WTC11 (cell line): ENCODE measurements at regions not wholly inside any gene's neighbourhood (a gene's known extent, or its start where the extent isn't known, plus 50 kb on each side); places are given as distances from the start of the nearest gene placed in this dataset.

Source experiments
- ATAC-seq: fragments of 200-7000 bp; cut with Tn5 transposase; 2 replicates; pipeline ENCODE4 v1.10.0; 2021; ENCODE audit warnings: mild to moderate bottlenecking, moderate library complexity
- CTCF ChIA-PET: fragments of 300-600 bp; sonication (Branson Sonifier 250); formaldehyde crosslinking; loops from one replicate; lab custom pipeline; 2021; ENCODE audit warnings: antibody characterized with exemption; lab: Charles Lee
- POLR2A ChIA-PET: fragments of 350-600 bp; sonication (Branson Sonifier 250); formaldehyde crosslinking; loops from one replicate; lab custom pipeline; 2021; ENCODE audit warnings: antibody characterized with exemption; lab: Charles Lee
- DNase-seq: peaks from one replicate; pipeline ENCODE4 v3.0.0; 2021; ENCODE audit warnings: low spot score
- H3K27ac Mint-ChIP-seq: 2 replicates; pipeline ENCODE4 v1.8.0; 2021; ENCODE audit warnings: mixed read lengths
- H3K27me3 Mint-ChIP-seq: 2 replicates; pipeline ENCODE4 v1.8.0; 2021; ENCODE audit warnings: low read depth, mild to moderate bottlenecking, moderate library complexity, mixed read lengths
- H3K36me3 Mint-ChIP-seq: 2 replicates; pipeline ENCODE4 v1.8.0; 2021; ENCODE audit warnings: mixed read lengths
- H3K4me1 Mint-ChIP-seq: 2 replicates; pipeline ENCODE4 v1.8.0; 2022; ENCODE audit warnings: mixed read lengths
- H3K4me3 Mint-ChIP-seq: 2 replicates; pipeline ENCODE4 v1.8.0; 2021; ENCODE audit warnings: mild to moderate bottlenecking, moderate library complexity, mixed read lengths
- H3K9me3 Mint-ChIP-seq: 2 replicates; pipeline ENCODE4 v1.8.0; 2021; ENCODE audit warnings: mixed read lengths
- CREM ChIP-seq: sonication (generic); formaldehyde crosslinking; IDR thresholded peaks from 2 replicates; pipeline ENCODE4 v1.8.1; 2022; ENCODE audit warnings: mild to moderate bottlenecking, missing genetic modification reagents, moderate library complexity
- ETV6 ChIP-seq: sonication (generic); formaldehyde crosslinking; IDR thresholded peaks from 2 replicates; pipeline ENCODE4 v1.8.1; 2022; ENCODE audit warnings: mild to moderate bottlenecking, missing genetic modification reagents
- FOXP1 ChIP-seq: sonication (generic); formaldehyde crosslinking; IDR thresholded peaks from 2 replicates; pipeline ENCODE4 v1.8.0; 2022; ENCODE audit warnings: missing genetic modification reagents, mild to moderate bottlenecking, moderate library complexity, borderline replicate concordance
- HMGA2 ChIP-seq: fragments of 250-450 bp; sonication (Bioruptor Pico); IDR thresholded peaks from 2 replicates; pipeline ENCODE4 v1.4.0; 2021; ENCODE audit warnings: mild to moderate bottlenecking, moderate library complexity
- PRRX2 ChIP-seq: fragments of 250-450 bp; sonication (Bioruptor Pico); IDR thresholded peaks from 2 replicates; pipeline ENCODE4 v1.8.0; 2021; ENCODE audit warnings: mild to moderate bottlenecking
- RORB ChIP-seq: fragments of 250-450 bp; sonication (Bioruptor Pico); IDR thresholded peaks from 2 replicates; pipeline ENCODE4 v1.9.0; 2021; ENCODE audit warnings: mild to moderate bottlenecking
- SMAD4 ChIP-seq: sonication (generic); formaldehyde crosslinking; IDR thresholded peaks from 2 replicates; pipeline ENCODE4 v1.8.0; 2022; ENCODE audit warnings: mild to moderate bottlenecking, missing genetic modification reagents
- TEAD4 ChIP-seq: sonication (generic); formaldehyde crosslinking; IDR thresholded peaks from 2 replicates; pipeline ENCODE4 v1.8.0; 2022; ENCODE audit warnings: mild to moderate bottlenecking, missing genetic modification reagents
- ZBTB21 ChIP-seq: sonication (generic); formaldehyde crosslinking; IDR thresholded peaks from 2 replicates; pipeline ENCODE4 v1.8.1; 2023; ENCODE audit warnings: mild to moderate bottlenecking, missing genetic modification reagents, borderline replicate concordance
- ZNF121 ChIP-seq: sonication (generic); formaldehyde crosslinking; IDR thresholded peaks from 2 replicates; pipeline ENCODE4 v1.8.0; 2023; ENCODE audit warnings: missing genetic modification reagents
- ZNF263 ChIP-seq: sonication (generic); formaldehyde crosslinking; IDR thresholded peaks from 2 replicates; pipeline ENCODE4 v1.8.1; 2022; ENCODE audit warnings: low read depth, mild to moderate bottlenecking, moderate library complexity, missing genetic modification reagents
- ZNF396 ChIP-seq: fragments of 250-450 bp; sonication (Bioruptor Pico); IDR thresholded peaks from 2 replicates; pipeline ENCODE4 v1.8.0; 2021; ENCODE audit warnings: mild to moderate bottlenecking, moderate library complexity, borderline replicate concordance
- TF ChIP-seq, protein P1 (sequence below): sonication (generic); formaldehyde crosslinking; IDR thresholded peaks from 2 replicates; pipeline ENCODE4 v1.8.1; 2022; ENCODE audit warnings: low read depth, missing genetic modification reagents, borderline replicate concordance
- TF ChIP-seq, protein P2 (sequence below): fragments of 250-450 bp; sonication (Bioruptor Pico); conservative IDR thresholded peaks from 2 replicates; pipeline ENCODE4 v1.9.0; 2021; ENCODE audit warnings: mild to moderate bottlenecking
- TF ChIP-seq, protein P3 (sequence below): sonication (generic); formaldehyde crosslinking; IDR thresholded peaks from 2 replicates; pipeline ENCODE4 v1.8.1; 2023; ENCODE audit warnings: mild to moderate bottlenecking, missing genetic modification reagents, moderate library complexity
- TF ChIP-seq, protein P4 (sequence below): sonication (generic); formaldehyde crosslinking; IDR thresholded peaks from 2 replicates; pipeline ENCODE4 v1.8.0; 2022; ENCODE audit warnings: mild to moderate bottlenecking, missing genetic modification reagents
- TF ChIP-seq, protein P5 (sequence below): sonication (generic); formaldehyde crosslinking; IDR thresholded peaks from 2 replicates; pipeline ENCODE4 v1.8.0; 2023; ENCODE audit warnings: missing genetic modification reagents
- TF ChIP-seq, protein P6 (sequence below): sonication (generic); formaldehyde crosslinking; IDR thresholded peaks from 2 replicates; pipeline ENCODE4 v1.8.0; 2022; ENCODE audit warnings: missing genetic modification reagents
- TF ChIP-seq, protein P7 (sequence below): sonication (generic); formaldehyde crosslinking; IDR thresholded peaks from 2 replicates; pipeline ENCODE4 v1.8.1; 2023; ENCODE audit warnings: mild to moderate bottlenecking, moderate library complexity, missing genetic modification reagents
- TF ChIP-seq, protein P8 (sequence below): fragments of 250-450 bp; sonication (Bioruptor Pico); IDR thresholded peaks from 2 replicates; pipeline ENCODE4 v1.9.0; 2021; ENCODE audit warnings: mild to moderate bottlenecking, borderline replicate concordance

DNA sequence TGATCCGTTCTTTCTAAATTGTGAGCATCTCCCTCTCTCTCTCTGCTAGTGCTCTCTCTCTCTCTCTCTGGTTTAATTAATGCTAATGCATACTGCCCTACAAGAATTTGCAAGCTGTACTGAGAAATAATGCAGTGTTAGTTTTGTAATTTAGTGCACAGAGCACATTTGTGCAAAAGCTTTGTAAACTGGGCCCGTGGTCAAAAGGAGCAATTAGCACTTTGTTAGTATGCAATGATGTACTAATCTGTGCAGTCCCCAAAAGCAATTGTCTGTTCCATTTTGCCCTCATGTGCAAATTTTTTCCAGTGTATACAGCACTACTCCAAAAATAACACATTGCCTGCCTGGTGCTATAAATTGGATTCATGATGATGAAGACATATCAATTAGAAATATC is 184.6 kb upstream of the CMC1 start:
- H3K4me3 Mint-ChIP-seq, result peak overlapping the region; percentile 81; the same call in 1 of the 2 replicates
- peaks cover 9% of the 10 kb centered on the region; the same call in 1 of the 2 replicates for H3K36me3 Mint-ChIP-seq
- H3K27ac Mint-ChIP-seq, result no peak overlapping the region
- TF ChIP-seq RORB (CRISPR knock-in tag) (no peak), PRRX2 (CRISPR knock-in tag) (no peak), CREM (CRISPR knock-in tag) (no peak), SMAD4 (CRISPR knock-in tag) (no peak), FOXP1 (CRISPR knock-in tag) (no peak), ZNF121 (CRISPR knock-in tag) (no peak), HMGA2 (CRISPR knock-in tag) (no peak), ETV6 (CRISPR knock-in tag) (no peak), TEAD4 (CRISPR knock-in tag) (no peak), ZNF396 (no peak), ZBTB21 (no peak), ZNF263 (no peak)
- TF ChIP-seq, protein P1, sequence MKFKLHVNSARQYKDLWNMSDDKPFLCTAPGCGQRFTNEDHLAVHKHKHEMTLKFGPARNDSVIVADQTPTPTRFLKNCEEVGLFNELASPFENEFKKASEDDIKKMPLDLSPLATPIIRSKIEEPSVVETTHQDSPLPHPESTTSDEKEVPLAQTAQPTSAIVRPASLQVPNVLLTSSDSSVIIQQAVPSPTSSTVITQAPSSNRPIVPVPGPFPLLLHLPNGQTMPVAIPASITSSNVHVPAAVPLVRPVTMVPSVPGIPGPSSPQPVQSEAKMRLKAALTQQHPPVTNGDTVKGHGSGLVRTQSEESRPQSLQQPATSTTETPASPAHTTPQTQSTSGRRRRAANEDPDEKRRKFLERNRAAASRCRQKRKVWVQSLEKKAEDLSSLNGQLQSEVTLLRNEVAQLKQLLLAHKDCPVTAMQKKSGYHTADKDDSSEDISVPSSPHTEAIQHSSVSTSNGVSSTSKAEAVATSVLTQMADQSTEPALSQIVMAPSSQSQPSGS (CRISPR knock-in tag), result no peak
- TF ChIP-seq, protein P2, sequence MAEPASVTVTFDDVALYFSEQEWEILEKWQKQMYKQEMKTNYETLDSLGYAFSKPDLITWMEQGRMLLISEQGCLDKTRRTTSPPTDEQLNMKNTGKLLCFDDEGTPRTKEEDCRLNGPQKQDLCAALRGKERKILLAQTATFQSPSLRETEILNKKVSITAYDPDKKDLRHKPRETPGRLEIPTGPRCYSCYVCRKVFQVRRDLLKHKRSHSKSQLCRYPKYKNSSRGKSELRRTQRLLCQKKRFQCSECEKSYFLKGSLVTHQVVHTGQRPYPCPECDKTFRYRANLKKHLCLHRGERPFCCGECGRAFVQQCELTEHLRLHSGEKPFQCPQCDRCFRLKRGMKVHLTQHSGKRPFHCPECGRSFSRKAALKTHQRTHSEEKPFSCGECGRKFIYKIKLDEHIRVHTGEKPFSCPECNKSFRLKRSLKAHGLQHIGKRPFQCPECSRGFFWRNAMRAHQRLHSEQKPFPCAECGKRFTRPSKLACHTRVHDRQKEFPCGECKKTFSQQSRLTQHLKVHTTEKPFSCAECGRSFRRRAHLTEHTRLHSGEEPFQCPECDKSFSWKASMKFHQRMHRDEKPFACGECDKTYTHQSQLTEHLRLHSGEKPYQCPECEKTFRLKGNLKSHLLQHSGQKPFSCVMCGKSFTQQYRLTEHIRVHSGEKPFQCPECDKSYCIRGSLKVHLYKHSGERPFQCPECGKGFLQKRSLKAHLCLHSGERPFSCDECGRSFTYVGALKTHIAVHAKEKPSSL (CRISPR knock-in tag), result no peak
- TF ChIP-seq, protein P3, sequence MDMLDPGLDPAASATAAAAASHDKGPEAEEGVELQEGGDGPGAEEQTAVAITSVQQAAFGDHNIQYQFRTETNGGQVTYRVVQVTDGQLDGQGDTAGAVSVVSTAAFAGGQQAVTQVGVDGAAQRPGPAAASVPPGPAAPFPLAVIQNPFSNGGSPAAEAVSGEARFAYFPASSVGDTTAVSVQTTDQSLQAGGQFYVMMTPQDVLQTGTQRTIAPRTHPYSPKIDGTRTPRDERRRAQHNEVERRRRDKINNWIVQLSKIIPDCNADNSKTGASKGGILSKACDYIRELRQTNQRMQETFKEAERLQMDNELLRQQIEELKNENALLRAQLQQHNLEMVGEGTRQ (CRISPR knock-in tag), result no peak
- TF ChIP-seq, protein P4, sequence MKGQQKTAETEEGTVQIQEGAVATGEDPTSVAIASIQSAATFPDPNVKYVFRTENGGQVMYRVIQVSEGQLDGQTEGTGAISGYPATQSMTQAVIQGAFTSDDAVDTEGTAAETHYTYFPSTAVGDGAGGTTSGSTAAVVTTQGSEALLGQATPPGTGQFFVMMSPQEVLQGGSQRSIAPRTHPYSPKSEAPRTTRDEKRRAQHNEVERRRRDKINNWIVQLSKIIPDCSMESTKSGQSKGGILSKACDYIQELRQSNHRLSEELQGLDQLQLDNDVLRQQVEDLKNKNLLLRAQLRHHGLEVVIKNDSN (CRISPR knock-in tag), result no peak
- TF ChIP-seq, protein P5, sequence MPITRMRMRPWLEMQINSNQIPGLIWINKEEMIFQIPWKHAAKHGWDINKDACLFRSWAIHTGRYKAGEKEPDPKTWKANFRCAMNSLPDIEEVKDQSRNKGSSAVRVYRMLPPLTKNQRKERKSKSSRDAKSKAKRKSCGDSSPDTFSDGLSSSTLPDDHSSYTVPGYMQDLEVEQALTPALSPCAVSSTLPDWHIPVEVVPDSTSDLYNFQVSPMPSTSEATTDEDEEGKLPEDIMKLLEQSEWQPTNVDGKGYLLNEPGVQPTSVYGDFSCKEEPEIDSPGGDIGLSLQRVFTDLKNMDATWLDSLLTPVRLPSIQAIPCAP (CRISPR knock-in tag), result no peak
- TF ChIP-seq, protein P6, sequence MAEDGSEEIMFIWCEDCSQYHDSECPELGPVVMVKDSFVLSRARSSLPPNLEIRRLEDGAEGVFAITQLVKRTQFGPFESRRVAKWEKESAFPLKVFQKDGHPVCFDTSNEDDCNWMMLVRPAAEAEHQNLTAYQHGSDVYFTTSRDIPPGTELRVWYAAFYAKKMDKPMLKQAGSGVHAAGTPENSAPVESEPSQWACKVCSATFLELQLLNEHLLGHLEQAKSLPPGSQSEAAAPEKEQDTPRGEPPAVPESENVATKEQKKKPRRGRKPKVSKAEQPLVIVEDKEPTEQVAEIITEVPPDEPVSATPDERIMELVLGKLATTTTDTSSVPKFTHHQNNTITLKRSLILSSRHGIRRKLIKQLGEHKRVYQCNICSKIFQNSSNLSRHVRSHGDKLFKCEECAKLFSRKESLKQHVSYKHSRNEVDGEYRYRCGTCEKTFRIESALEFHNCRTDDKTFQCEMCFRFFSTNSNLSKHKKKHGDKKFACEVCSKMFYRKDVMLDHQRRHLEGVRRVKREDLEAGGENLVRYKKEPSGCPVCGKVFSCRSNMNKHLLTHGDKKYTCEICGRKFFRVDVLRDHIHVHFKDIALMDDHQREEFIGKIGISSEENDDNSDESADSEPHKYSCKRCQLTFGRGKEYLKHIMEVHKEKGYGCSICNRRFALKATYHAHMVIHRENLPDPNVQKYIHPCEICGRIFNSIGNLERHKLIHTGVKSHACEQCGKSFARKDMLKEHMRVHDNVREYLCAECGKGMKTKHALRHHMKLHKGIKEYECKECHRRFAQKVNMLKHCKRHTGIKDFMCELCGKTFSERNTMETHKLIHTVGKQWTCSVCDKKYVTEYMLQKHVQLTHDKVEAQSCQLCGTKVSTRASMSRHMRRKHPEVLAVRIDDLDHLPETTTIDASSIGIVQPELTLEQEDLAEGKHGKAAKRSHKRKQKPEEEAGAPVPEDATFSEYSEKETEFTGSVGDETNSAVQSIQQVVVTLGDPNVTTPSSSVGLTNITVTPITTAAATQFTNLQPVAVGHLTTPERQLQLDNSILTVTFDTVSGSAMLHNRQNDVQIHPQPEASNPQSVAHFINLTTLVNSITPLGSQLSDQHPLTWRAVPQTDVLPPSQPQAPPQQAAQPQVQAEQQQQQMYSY (CRISPR knock-in tag), result no peak
- TF ChIP-seq, protein P7, sequence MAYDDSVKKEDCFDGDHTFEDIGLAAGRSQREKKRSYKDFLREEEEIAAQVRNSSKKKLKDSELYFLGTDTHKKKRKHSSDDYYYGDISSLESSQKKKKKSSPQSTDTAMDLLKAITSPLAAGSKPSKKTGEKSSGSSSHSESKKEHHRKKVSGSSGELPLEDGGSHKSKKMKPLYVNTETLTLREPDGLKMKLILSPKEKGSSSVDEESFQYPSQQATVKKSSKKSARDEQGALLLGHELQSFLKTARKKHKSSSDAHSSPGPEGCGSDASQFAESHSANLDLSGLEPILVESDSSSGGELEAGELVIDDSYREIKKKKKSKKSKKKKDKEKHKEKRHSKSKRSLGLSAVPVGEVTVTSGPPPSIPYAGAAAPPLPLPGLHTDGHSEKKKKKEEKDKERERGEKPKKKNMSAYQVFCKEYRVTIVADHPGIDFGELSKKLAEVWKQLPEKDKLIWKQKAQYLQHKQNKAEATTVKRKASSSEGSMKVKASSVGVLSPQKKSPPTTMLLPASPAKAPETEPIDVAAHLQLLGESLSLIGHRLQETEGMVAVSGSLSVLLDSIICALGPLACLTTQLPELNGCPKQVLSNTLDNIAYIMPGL (CRISPR knock-in tag), result no peak
- TF ChIP-seq, protein P8, sequence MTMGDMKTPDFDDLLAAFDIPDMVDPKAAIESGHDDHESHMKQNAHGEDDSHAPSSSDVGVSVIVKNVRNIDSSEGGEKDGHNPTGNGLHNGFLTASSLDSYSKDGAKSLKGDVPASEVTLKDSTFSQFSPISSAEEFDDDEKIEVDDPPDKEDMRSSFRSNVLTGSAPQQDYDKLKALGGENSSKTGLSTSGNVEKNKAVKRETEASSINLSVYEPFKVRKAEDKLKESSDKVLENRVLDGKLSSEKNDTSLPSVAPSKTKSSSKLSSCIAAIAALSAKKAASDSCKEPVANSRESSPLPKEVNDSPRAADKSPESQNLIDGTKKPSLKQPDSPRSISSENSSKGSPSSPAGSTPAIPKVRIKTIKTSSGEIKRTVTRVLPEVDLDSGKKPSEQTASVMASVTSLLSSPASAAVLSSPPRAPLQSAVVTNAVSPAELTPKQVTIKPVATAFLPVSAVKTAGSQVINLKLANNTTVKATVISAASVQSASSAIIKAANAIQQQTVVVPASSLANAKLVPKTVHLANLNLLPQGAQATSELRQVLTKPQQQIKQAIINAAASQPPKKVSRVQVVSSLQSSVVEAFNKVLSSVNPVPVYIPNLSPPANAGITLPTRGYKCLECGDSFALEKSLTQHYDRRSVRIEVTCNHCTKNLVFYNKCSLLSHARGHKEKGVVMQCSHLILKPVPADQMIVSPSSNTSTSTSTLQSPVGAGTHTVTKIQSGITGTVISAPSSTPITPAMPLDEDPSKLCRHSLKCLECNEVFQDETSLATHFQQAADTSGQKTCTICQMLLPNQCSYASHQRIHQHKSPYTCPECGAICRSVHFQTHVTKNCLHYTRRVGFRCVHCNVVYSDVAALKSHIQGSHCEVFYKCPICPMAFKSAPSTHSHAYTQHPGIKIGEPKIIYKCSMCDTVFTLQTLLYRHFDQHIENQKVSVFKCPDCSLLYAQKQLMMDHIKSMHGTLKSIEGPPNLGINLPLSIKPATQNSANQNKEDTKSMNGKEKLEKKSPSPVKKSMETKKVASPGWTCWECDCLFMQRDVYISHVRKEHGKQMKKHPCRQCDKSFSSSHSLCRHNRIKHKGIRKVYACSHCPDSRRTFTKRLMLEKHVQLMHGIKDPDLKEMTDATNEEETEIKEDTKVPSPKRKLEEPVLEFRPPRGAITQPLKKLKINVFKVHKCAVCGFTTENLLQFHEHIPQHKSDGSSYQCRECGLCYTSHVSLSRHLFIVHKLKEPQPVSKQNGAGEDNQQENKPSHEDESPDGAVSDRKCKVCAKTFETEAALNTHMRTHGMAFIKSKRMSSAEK (CRISPR knock-in tag), result no peak
- DNase-seq (no peak), ATAC-seq (no peak)
- H3K4me1 Mint-ChIP-seq, result peaks cover 44% of the 10 kb centered on the region
- H3K9me3 Mint-ChIP-seq, result peaks cover 3% of the 10 kb centered on the region; the same call in 1 of the 2 replicates
- CTCF ChIA-PET, result no interaction called here
- POLR2A ChIA-PET, result no interaction called here
- H3K27me3 Mint-ChIP-seq, result no peaks in the 10 kb centered on the region
